Muscle layer of duodenum (tissue), 2 donors: ENCODE measurements at regions not wholly inside any gene's neighbourhood (a gene's known extent, or its start where the extent isn't known, plus 50 kb on each side); places are given as distances from the start of the nearest gene placed in this dataset.
"Not testable (repeated sequence)": the region's sequence is repeated elsewhere in the genome, so short reads cannot be mapped to it uniquely, and the experiment has no call there.

Experiments
- H3K27ac ChIP-seq: one replicate; pipeline ENCODE4 v1.7.0; 2013; ENCODE audit warnings: mild to moderate bottlenecking, low read length
- H3K27me3 ChIP-seq: one replicate; pipeline ENCODE4 v1.7.0; 2013; ENCODE audit warnings: low read depth, mild to moderate bottlenecking, control low read depth, low read length
- H3K36me3 ChIP-seq, 2 donors: one replicate each; pipeline ENCODE4 v1.7.0; 2013; ENCODE audit warnings: low read length in 2 of 2, control low read depth in 1 of 2, mild to moderate bottlenecking in 1 of 2; ENCODE audit not compliant: insufficient read depth in 2 of 2, control insufficient read depth in 1 of 2
- H3K4me1 ChIP-seq, 2 donors: one replicate each; pipeline ENCODE4 v1.7.0; 2013; ENCODE audit warnings: low read length in 2 of 2, mild to moderate bottlenecking in 2 of 2, control low read depth in 1 of 2, moderate library complexity in 1 of 2; ENCODE audit not compliant: insufficient read depth in 2 of 2, control insufficient read depth in 1 of 2
- H3K4me3 ChIP-seq, 2 donors: one replicate each; pipeline ENCODE4 v1.7.0; 2013; ENCODE audit warnings: low read length in 2 of 2, low read depth in 1 of 2, mild to moderate bottlenecking in 1 of 2
- H3K9me3 ChIP-seq, 2 donors: one replicate each; pipeline ENCODE4 v1.7.0; 2013; ENCODE audit warnings: low read length in 2 of 2, control low read depth in 1 of 2, mild to moderate bottlenecking in 1 of 2; ENCODE audit not compliant: control insufficient read depth in 1 of 2
- donor health status: healthy.

- no peaks in the 10 kb centered on the region for H3K27me3 ChIP-seq
- peaks cover 0 to 9% of the 10 kb centered on the region in 2 donors for H3K4me1 ChIP-seq
- H3K27ac ChIP-seq = no peak overlapping the region
- H3K4me3 ChIP-seq = no peak overlapping the region
- no peaks in the 10 kb centered on the region for H3K9me3 ChIP-seq
- H3K36me3 ChIP-seq = no peaks in the 10 kb centered on the region
Measured at GRCh38 chr12:67716817-67717216, 68.3 kb downstream of the DYRK2 start.

DNA sequence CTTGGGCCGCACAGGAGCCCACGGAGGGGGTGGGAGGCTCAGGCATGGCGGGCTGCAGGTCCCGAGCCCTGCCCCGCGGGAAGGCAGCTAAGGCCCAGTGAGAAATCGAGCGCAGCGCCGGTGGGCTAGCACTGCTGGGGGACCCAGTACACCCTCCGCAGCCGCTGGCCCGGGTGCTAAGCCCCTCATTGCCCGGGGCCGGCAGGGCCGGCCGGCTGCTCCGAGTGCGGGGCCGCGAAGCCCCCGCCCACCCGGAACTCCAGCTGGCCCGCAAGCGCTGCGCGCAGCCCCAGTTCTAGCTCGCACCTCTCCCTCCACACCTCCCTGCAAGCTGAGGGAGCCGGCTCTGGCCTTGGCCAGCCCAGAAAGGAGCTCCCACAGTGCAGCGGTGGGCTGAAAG lies 70.8 kb downstream of the DYRK2 start:
- not testable (repeated sequence) for H3K4me3 ChIP-seq, H3K9me3 ChIP-seq, H3K4me1 ChIP-seq, H3K36me3 ChIP-seq, H3K27ac ChIP-seq, H3K27me3 ChIP-seq

GRCh38 chr12:67720351-67720856 lies 71.9 kb downstream of the DYRK2 start:
- no peaks in the 10 kb centered on the region for H3K27me3 ChIP-seq
- no peaks in the 10 kb centered on the region for H3K36me3 ChIP-seq
- peak overlapping the region; percentile 42 for H3K27ac ChIP-seq
- H3K9me3 ChIP-seq = no peaks in the 10 kb centered on the region
- H3K4me1 ChIP-seq = peaks cover 0 to 9% of the 10 kb centered on the region in 2 donors
- H3K4me3 ChIP-seq = no peak overlapping the region

DNA sequence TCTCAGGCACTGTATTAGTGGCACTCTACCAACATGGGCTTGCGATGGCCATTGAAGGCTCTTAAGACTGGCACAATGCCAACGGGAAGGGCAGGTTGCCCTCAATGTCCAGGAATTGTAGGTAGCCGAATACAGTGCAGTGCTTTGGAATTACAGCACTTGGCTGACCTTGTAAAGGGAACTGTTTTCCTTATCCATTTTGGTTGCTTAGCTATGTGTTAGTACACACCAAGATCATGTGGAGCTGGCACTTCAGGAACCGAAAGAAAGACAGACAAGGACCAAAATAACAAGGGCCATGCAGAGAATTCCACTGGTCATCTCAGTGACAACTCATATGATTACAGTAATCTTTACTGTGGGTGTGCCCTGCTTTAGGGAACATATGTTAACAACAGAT lies 72.7 kb downstream of the DYRK2 start:
- H3K9me3 ChIP-seq = no peaks in the 10 kb centered on the region
- no peaks in the 10 kb centered on the region for H3K36me3 ChIP-seq
- H3K27me3 ChIP-seq = no peaks in the 10 kb centered on the region
- H3K27ac ChIP-seq = peak overlapping the region; percentile 42
- peaks cover 0 to 9% of the 10 kb centered on the region in 2 donors for H3K4me1 ChIP-seq
- H3K4me3 ChIP-seq = no peak overlapping the region

DNA sequence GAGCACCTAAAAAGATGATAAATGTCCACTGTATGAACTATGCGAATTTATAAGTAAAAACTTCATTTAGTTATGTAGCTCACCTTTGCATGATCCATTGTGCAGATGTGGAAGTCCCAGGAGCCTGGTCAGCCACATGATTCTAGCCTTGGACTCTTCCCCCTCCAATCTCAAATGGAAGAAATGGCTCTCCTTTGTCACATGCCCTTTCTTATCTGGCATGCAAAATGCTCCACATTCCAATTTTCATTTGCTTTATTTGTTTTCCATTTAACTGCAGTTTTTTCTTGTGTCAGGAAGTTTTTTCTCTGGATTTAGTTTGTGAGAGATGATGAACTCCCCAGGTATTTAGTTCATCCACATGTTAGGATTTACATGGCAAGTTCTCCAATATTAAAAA lies 73.8 kb downstream of the DYRK2 start:
- Histone ChIP-seq H3K27ac (no peak overlapping the region), H3K27me3 (no peaks in the 10 kb centered on the region), H3K9me3 (no peaks in the 10 kb centered on the region), H3K4me1 (peaks cover 0 to 9% of the 10 kb centered on the region in 2 donors), H3K4me3 (no peak overlapping the region), H3K36me3 (no peaks in the 10 kb centered on the region)

- H3K4me1 ChIP-seq = no peaks in the 10 kb centered on the region
- no peak overlapping the region for H3K27ac ChIP-seq
- no peaks in the 10 kb centered on the region for H3K36me3 ChIP-seq
- no peaks in the 10 kb centered on the region for H3K27me3 ChIP-seq
- no peaks in the 10 kb centered on the region for H3K9me3 ChIP-seq
- no peak overlapping the region for H3K4me3 ChIP-seq
Measured at GRCh38 chr12:67726868-67727267, 78.3 kb downstream of the DYRK2 start.

DNA sequence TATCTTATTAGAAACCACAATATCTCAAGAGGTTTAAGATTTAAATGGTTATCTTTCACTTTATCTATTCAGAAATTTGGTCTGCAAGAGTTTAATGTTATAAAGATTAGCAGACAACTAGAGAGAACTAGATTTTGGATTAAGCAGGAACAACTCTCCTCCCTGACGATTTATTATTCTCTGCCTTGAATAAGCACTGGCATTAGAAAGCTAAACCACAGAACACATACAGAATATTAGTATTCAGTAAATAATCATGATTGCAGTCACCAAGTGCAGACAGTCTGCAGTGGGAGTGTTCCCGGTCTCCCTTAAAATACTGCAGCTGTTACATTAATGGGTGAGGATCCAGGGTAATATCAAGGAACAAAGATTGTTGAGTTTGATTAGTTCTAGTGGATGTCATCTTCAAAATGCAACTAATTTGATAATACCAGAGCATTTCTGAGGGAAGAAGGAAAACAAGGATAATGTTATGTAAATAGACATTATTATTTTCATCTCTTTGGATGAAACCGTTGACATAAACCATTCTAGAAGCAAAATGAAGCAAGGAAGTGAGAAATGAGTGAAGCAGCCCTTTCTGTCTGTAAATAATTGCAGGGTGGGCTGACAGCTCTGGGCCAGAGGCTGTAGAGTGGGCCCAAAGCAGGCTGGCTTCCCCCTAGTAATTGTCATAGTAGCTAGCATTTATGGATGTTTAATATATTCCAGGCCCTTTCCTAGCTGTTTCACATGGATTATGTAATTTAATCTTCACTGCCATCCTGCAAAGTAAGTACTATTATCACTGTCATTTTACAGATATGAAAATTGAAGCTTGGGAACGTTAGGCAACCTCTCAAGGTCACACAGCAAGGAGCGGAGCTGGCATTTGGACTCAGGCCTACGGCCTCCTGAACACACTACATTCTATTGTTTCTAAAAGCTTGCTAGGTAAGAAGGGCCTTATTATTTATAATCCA lies 79.4 kb downstream of the DYRK2 start:
- no peaks in the 10 kb centered on the region for H3K36me3 ChIP-seq
- H3K4me3 ChIP-seq = no peak overlapping the region
- H3K27me3 ChIP-seq = no peaks in the 10 kb centered on the region
- H3K27ac ChIP-seq = no peak overlapping the region
- H3K4me1 ChIP-seq = no peaks in the 10 kb centered on the region
- no peaks in the 10 kb centered on the region for H3K9me3 ChIP-seq

DNA sequence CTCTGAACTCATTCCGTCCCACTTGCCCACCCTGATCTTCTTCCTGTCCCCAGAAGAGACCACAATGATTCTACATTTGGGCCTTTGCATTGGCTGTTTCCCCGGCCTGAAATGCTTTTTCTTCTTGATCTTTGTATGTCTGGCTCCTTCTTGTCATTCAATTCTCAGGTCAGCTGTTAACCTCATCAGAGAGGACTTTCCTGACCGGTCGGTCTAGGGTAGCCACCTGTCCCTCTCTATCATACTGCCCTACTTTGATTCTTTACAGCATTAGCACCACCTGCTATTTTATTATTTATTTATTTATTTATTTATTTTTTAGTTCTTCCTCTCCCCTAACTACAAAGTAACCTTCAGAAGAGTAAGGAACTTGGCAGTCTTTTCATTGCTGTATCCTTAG lies 84.3 kb downstream of the DYRK2 start:
- Histone ChIP-seq H3K27me3 (no peaks in the 10 kb centered on the region), H3K36me3 (no peaks in the 10 kb centered on the region), H3K4me3 (no peak overlapping the region), H3K27ac (no peak overlapping the region), H3K9me3 (no peaks in the 10 kb centered on the region), H3K4me1 (no peaks in the 10 kb centered on the region)

DNA sequence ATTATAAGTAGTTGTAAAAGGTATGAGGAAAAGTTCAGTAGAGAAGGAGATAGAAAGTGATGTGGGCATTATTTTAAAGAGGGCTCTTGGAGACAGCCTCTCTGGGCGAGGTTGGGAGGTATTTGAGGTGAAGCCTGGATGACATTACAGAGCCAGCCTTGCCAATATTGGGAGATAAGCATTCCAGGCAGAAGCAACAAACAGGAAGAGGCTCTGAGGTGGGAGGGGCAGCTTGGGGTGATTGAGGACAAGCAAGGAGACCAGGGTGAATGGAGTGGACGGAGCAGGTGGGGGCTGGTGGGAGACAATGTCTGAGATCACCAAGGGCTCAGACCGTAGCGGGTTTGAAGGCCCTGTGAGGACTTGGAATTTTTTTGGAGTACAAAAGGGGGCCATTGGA lies 87.3 kb downstream of the DYRK2 start:
- no peaks in the 10 kb centered on the region for H3K27me3 ChIP-seq
- no peaks in the 10 kb centered on the region for H3K4me1 ChIP-seq
- H3K36me3 ChIP-seq = no peaks in the 10 kb centered on the region

DNA sequence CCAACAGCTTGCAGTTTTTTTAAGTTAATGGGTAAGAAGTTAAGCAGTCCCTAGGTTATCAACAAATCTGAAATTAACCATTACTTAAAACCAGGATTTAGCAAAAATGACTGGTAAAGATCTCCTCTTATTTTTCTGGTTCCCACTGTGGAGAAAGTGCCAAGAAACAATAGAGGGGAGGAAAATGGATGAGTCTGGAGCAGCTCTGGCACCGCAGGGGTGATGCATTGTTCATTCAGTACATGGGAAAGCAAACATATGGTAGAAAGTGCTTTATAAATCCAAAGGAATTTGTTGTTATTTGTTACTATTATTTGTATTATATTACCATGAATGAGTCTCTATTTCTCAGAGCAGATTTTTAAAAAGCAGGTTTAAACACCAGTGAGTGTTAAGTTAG lies 92.2 kb downstream of the DYRK2 start:
- Histone ChIP-seq H3K4me3 (no peak overlapping the region), H3K27me3 (no peaks in the 10 kb centered on the region), H3K36me3 (no peaks in the 10 kb centered on the region), H3K9me3 (no peaks in the 10 kb centered on the region), H3K27ac (no peak overlapping the region), H3K4me1 (no peaks in the 10 kb centered on the region)

More for the DNA sequence above, 87.3 kb downstream of the DYRK2 start:
- Histone ChIP-seq H3K27ac (no peak overlapping the region), H3K9me3 (no peaks in the 10 kb centered on the region), H3K4me3 (no peak overlapping the region)

- no peaks in the 10 kb centered on the region for H3K4me1 ChIP-seq
- H3K36me3 ChIP-seq = no peaks in the 10 kb centered on the region
- no peak overlapping the region for H3K27ac ChIP-seq
- H3K27me3 ChIP-seq = no peaks in the 10 kb centered on the region
- no peak overlapping the region for H3K4me3 ChIP-seq
- no peaks in the 10 kb centered on the region for H3K9me3 ChIP-seq
Measured at GRCh38 chr12:67741270-67741669, 92.7 kb downstream of the DYRK2 start.
